ENCODE measurements at regions not wholly inside any gene's neighbourhood (a gene's known extent, or its start where the extent isn't known, plus 50 kb on each side); places are given as distances from the start of the nearest gene placed in this dataset.

GRCh38 chr7:39888171-39888853 lies 61.7 kb upstream of the CDK13 start:
- DNase-seq (ENCODE audit: low read depth in 1 of 2, low spot score in 1 of 2) = no peak
- H3K27ac ChIP-seq (replicated peaks) = no peak overlapping the region
- TF ChIP-seq, protein P1, sequence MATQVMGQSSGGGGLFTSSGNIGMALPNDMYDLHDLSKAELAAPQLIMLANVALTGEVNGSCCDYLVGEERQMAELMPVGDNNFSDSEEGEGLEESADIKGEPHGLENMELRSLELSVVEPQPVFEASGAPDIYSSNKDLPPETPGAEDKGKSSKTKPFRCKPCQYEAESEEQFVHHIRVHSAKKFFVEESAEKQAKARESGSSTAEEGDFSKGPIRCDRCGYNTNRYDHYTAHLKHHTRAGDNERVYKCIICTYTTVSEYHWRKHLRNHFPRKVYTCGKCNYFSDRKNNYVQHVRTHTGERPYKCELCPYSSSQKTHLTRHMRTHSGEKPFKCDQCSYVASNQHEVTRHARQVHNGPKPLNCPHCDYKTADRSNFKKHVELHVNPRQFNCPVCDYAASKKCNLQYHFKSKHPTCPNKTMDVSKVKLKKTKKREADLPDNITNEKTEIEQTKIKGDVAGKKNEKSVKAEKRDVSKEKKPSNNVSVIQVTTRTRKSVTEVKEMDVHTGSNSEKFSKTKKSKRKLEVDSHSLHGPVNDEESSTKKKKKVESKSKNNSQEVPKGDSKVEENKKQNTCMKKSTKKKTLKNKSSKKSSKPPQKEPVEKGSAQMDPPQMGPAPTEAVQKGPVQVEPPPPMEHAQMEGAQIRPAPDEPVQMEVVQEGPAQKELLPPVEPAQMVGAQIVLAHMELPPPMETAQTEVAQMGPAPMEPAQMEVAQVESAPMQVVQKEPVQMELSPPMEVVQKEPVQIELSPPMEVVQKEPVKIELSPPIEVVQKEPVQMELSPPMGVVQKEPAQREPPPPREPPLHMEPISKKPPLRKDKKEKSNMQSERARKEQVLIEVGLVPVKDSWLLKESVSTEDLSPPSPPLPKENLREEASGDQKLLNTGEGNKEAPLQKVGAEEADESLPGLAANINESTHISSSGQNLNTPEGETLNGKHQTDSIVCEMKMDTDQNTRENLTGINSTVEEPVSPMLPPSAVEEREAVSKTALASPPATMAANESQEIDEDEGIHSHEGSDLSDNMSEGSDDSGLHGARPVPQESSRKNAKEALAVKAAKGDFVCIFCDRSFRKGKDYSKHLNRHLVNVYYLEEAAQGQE (IDR thresholded peaks at IDR 0.05; ENCODE audit: insufficient replicate concordance, low read depth) = no peak
- TF ChIP-seq POLR2AphosphoS5 (IDR thresholded peaks at IDR 0.05; ENCODE audit: low read depth) (no peak), SPI1 (IDR thresholded peaks at IDR 0.05; ENCODE audit: borderline replicate concordance, low read depth) (no peak), GABPA (IDR thresholded peaks at IDR 0.05; ENCODE audit: low read depth) (no peak)
- TF ChIP-seq, protein P2, sequence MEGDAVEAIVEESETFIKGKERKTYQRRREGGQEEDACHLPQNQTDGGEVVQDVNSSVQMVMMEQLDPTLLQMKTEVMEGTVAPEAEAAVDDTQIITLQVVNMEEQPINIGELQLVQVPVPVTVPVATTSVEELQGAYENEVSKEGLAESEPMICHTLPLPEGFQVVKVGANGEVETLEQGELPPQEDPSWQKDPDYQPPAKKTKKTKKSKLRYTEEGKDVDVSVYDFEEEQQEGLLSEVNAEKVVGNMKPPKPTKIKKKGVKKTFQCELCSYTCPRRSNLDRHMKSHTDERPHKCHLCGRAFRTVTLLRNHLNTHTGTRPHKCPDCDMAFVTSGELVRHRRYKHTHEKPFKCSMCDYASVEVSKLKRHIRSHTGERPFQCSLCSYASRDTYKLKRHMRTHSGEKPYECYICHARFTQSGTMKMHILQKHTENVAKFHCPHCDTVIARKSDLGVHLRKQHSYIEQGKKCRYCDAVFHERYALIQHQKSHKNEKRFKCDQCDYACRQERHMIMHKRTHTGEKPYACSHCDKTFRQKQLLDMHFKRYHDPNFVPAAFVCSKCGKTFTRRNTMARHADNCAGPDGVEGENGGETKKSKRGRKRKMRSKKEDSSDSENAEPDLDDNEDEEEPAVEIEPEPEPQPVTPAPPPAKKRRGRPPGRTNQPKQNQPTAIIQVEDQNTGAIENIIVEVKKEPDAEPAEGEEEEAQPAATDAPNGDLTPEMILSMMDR (IDR thresholded peaks at IDR 0.05; ENCODE audit: insufficient read depth, low read length) = no peak
- no peaks in the 10 kb centered on the region for H3K27me3 ChIP-seq (ENCODE audit: insufficient read depth, poor library complexity, severe bottlenecking)
- no peak overlapping the region for H3K4me3 ChIP-seq (replicated peaks; ENCODE audit: insufficient read depth, low read length)

- peak in 1 of 2 experiments; percentile 72 for DNase-seq (ENCODE audit: low read depth in 1 of 2, low spot score in 1 of 2)
- Histone ChIP-seq H3K4me3 (replicated peaks; ENCODE audit: insufficient read depth, low read length) (no peak overlapping the region), H3K27me3 (ENCODE audit: insufficient read depth, poor library complexity, severe bottlenecking) (no peaks in the 10 kb centered on the region), H3K27ac (replicated peaks) (no peak overlapping the region)
- TF ChIP-seq, protein P1 (IDR thresholded peaks at IDR 0.05; ENCODE audit: insufficient replicate concordance, low read depth) = no peak
- TF ChIP-seq POLR2AphosphoS5 (IDR thresholded peaks at IDR 0.05; ENCODE audit: low read depth) (no peak), SPI1 (IDR thresholded peaks at IDR 0.05; ENCODE audit: borderline replicate concordance, low read depth) (no peak), GABPA (IDR thresholded peaks at IDR 0.05; ENCODE audit: low read depth) (no peak)
- TF ChIP-seq, protein P2 (IDR thresholded peaks at IDR 0.05; ENCODE audit: insufficient read depth, low read length) = no peak
Observed at GRCh38 chr7:39890411-39890810, 59.6 kb upstream of the CDK13 start.

DNA sequence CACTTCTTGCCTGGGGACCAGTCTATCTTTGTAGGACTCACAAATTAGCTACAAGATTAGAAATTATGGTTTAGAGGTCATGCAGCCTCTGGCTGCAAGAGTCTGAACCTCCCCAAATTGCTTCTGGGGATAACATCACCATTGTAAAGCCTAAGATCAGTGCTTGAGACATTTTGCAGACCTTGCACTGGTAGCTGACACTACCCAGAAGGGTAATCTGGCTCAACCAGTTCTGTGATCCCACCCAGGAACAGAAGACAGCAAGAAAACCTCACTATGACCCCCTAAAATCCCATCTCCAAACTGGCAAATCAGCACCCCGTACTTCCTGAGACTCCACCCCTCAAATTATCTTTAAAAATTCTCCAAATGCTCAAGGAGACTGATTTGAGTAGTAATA lies 58.2 kb upstream of the CDK13 start:
- no peak overlapping the region for H3K4me3 ChIP-seq (replicated peaks; ENCODE audit: insufficient read depth, low read length)
- no peaks in the 10 kb centered on the region for H3K27me3 ChIP-seq (ENCODE audit: insufficient read depth, poor library complexity, severe bottlenecking)
- no peak for DNase-seq (ENCODE audit: low read depth in 1 of 2, low spot score in 1 of 2)
- TF ChIP-seq, protein P2 (IDR thresholded peaks at IDR 0.05; ENCODE audit: insufficient read depth, low read length) = no peak
- TF ChIP-seq SPI1 (IDR thresholded peaks at IDR 0.05; ENCODE audit: borderline replicate concordance, low read depth) (no peak), POLR2AphosphoS5 (IDR thresholded peaks at IDR 0.05; ENCODE audit: low read depth) (no peak), GABPA (IDR thresholded peaks at IDR 0.05; ENCODE audit: low read depth) (no peak)
- TF ChIP-seq, protein P1 (IDR thresholded peaks at IDR 0.05; ENCODE audit: insufficient replicate concordance, low read depth) = no peak
- H3K27ac ChIP-seq (replicated peaks) = no peak overlapping the region

All from HL-60 (cell line).